Umbilical cord (tissue), 1 donor: ENCODE measurements at regions not wholly inside any gene's neighbourhood (a gene's known extent, or its start where the extent isn't known, plus 50 kb on each side); places are given as distances from the start of the nearest gene placed in this dataset.
A peak's percentile ranks its signal among the peaks of the same experiment; 100 is the strongest.
"Not testable (repeated sequence)": the region's sequence is repeated elsewhere in the genome, so short reads cannot be mapped to it uniquely, and the experiment has no call there.

Source experiments
- DNase-seq: peaks from one replicate; pipeline ENCODE4 v3.0.0-alpha.2; 2015; ENCODE audit warnings: low spot score

DNA sequence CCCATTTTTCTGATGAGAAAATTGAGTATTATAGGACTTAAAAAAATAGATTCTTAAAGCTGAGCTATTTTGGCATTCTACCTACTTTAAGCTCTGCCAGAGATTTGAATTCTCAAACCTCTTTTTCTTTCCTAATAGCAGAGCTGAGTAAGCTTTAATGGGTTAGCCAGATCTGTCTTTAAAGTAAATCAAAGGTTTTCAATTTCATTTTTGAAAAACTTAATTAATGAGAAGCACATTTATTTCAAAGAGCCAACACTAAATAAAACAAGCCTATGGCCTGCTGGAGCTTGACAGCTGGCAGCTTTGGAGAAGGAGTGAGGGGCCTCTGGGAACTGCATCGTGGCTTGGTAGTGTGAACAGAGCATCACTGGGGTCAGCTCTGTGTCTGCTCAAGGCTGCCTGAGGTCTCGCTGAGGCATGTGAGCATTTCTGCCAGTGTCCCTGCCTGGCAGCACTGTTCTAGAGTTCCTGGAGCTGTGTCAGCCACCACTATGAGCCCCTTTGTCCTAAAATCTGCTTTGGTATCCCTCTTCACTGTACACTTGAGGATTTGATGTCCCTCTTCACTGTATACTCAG is 50.4 kb upstream of the PRSS23 start:
- no peak for DNase-seq

GRCh38 chr11:86749376-86749775 is 51.0 kb upstream of the PRSS23 start:
- no peak for DNase-seq

DNA sequence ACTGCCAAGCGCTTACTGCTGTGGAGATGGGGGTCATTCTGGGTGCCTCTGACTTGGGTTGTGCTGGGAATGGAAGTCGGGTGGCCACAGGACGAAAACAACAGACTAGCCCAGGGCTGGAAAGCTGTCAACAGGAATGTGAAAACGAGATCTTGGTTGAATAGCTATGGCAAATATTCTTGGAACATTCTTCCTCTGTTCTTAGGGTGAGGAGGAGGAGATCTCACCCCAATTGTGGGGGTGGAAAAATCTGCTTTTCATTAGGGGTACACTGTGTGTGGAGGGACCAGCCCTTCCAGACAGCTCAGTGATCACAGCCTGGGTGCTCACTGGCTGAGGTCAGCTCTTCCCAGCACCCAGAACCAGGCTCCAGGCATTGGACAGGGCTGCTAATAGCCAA is 52.0 kb upstream of the PRSS23 start:
- DNase-seq = no peak

- no peak for DNase-seq
Measured at GRCh38 chr11:86747801-86748200, 52.5 kb upstream of the PRSS23 start.

- peak; percentile 57 for DNase-seq
Measured at GRCh38 chr11:86746514-86746913, 53.8 kb upstream of the PRSS23 start.

DNA sequence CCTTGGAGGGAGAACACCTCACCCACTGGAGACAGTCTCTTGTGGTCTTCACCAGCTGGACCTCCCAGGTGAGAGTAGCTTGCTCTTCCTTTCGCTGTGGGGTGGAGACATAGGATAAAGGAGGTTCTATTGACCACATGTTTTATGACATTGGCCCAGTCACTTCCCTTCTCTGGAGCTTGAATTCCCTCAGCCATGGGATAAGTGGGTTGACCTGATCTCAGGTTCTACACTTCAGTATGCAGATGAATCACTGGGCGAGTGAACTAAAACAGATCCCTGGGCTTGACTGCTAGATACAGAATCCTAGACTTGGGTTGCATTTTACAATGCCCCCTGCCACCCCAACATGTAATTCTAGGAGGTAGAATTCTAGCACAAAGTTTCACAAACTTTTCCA is 54.8 kb upstream of the PRSS23 start:
- no peak for DNase-seq

GRCh38 chr11:86743223-86744118 is 56.9 kb upstream of the PRSS23 start:
- peak; percentile 60 for DNase-seq

DNA sequence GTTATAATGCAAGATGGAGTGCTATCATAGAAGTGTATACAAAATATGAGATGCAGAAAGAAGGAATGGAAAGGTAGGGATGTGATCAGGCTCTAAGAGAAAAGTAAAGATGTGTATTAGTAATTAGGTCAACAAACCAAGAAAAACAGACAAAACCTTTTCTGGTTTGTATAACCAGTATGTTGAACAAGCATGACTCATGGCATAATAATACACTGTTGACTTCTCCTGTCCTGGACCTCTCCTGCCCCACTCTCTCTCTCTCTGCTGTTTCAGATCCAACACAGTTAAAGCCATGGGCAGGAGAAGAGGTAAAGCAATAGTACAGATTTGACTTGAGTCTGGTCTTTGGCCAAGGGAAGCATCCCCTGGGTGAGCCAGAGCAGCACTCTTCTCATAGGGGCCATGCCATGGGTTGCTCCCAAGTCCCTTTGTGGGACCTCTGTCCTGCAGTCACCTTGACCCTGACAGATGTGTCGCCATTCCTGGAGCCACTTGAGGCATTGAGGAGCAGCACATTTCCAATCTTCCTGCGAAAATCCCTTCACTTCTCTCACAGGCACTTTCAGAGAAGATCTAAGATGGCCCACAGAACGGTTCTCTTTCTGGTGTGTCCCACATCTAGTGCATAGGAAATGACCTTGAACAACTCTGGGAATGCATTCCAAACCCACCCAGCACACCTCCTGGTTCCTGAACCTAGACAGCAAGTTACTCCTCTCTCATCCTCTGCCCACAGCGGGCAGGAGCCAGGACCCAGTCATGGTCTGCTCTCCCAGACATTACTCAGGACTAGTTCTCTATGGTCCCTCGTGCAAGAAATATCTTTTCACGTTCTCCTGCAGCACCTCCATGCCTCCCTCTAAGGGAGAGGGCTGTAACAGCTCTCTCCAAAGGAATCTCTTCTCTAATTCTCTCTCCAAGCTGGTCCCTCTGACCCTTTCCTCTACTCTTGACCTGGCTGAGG is 58.2 kb upstream of the PRSS23 start:
- DNase-seq = no peak

- no peak for DNase-seq
Measured at GRCh38 chr11:86741484-86741835, 58.9 kb upstream of the PRSS23 start.

DNA sequence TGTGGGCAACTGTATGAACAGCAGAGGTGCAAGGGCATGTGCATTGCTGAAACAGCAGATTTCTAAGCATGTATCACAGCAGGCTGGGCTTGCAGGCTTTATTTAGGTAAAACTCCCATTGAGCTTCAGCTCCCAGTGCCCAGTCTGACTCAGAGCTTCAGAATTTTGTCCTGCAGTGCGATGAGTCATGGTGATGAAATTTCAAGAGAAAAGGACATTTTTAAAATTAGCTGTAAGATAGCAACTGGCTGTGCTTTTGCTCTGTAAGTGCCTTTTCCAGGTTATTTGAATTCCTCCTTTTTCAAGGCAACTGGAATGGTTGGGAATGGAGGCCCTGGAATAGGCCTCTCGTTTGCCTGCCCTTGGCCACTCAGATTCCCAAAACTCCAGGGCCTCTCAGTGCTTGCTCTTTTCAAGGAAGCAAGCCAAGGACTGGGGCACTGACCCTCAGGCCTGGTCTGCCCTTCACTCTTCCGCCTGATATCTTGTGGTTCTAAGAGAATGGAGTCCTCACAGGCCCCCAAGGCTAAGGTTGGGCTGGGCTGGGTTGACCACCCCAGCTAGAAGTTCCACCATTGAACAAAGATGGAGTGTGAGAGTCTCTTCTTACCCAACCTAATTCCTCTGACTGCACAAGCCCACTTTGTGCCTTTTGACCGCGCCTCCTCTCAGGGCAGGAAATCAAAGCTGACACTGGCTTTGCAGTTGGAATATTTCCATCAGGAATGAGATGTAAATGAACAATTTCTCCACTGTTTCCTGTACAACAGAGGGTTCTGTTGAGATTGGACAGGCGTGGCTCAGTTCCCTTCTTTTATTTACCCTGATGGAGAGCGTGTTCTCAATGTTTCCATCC is 59.5 kb upstream of the PRSS23 start:
- peak; percentile 98 for DNase-seq

GRCh38 chr11:86738568-86738967 is 61.8 kb upstream of the PRSS23 start:
- DNase-seq = no peak

- DNase-seq = peak; percentile 32
Measured at GRCh38 chr11:86737737-86738136, 62.6 kb upstream of the PRSS23 start.

DNA sequence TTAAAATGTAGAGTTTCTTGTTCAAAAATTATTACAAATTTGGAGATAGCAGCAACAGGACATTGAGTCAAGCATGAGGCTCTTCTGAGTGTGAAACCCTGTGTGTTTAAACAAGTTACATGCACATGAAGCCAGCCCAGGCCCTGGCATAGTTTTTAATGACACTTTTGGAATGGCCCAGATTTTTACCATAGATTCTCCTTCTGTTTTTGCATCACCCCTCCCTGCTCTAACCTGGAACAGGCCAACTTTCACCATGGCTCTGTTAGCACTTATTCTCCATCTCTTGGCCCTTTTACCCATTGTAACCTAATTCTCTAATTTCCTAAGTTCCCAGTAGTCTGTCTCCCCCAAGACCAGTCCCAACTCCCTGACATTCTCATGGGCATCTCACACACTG is 63.1 kb upstream of the PRSS23 start:
- no peak for DNase-seq

DNA sequence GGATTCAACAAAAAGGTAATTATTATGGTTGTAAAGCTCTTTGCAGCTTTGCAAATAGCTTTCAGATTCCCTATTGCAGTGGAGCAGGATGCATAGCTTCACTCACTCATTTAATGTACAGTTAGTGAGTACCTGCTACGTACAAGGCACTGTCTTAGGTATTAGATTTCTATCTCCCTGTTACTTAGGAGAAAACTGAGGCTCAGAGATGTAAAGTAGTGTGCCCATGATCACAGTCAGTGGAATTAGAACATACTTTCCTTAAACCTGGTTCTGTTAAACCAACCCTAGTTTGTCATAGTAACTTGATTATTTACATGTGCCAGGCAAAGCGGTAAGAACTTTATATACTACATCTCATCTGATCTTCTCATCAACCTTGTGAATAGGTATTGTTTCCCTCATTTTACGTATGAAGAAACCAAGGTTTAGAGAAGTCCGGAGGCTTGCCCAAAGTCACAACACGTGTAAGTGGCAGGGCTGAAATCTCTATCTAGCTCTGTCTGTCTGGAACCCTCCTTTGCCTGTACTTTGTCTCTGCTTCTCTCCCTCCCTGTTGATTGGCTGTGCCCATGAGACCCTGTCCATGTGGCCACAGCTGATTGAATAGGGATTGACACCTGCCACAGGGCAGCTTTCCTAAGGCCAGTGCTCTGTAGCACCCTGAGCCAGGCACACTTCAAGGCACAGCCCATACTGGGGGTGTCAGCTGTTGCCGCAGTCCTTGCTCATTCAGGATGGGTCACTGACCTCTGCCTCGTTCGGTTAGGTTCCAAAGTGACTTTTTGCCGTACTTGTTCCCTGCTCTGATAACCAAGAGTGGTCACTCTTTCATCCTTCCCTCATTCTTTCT is 63.8 kb upstream of the PRSS23 start:
- DNase-seq = no peak

- peak; percentile 45 for DNase-seq
Measured at GRCh38 chr11:86735451-86736290, 63.3 kb upstream of the ME3 start.

DNA sequence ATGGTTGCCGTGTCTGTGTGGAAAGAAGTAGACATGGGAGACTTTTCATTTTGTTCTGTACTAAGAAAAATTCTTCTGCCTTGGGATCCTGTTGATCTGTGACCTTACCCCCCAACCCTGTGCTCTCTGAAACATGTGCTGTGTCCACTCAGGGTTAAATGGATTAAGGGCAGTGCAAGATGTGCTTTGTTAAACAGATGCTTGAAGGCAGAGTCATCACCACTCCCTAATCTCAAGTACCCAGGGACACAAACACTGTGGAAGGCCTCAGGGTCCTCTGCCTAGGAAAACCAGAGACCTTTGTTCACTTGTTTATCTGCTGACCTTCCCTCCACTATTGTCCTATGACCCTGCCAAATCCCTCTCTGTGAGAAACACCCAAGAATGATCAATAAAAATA is 60.3 kb upstream of the ME3 start:
- DNase-seq = not testable (repeated sequence)

- DNase-seq = not testable (repeated sequence)
Measured at GRCh38 chr11:86732286-86732685, 59.9 kb upstream of the ME3 start.

GRCh38 chr11:86729576-86729975 is 57.2 kb upstream of the ME3 start:
- not testable (repeated sequence) for DNase-seq

GRCh38 chr11:86728562-86728961 is 56.1 kb upstream of the ME3 start:
- no peak for DNase-seq
